ENCODE measurements at regions not wholly inside any gene's neighbourhood (a gene's known extent, or its start where the extent isn't known, plus 50 kb on each side); places are given as distances from the start of the nearest gene placed in this dataset.
A peak's percentile ranks its signal among the peaks of the same experiment; 100 is the strongest.
"Not testable (repeated sequence)": the region's sequence is repeated elsewhere in the genome, so short reads cannot be mapped to it uniquely, and the experiment has no call there.

DNA sequence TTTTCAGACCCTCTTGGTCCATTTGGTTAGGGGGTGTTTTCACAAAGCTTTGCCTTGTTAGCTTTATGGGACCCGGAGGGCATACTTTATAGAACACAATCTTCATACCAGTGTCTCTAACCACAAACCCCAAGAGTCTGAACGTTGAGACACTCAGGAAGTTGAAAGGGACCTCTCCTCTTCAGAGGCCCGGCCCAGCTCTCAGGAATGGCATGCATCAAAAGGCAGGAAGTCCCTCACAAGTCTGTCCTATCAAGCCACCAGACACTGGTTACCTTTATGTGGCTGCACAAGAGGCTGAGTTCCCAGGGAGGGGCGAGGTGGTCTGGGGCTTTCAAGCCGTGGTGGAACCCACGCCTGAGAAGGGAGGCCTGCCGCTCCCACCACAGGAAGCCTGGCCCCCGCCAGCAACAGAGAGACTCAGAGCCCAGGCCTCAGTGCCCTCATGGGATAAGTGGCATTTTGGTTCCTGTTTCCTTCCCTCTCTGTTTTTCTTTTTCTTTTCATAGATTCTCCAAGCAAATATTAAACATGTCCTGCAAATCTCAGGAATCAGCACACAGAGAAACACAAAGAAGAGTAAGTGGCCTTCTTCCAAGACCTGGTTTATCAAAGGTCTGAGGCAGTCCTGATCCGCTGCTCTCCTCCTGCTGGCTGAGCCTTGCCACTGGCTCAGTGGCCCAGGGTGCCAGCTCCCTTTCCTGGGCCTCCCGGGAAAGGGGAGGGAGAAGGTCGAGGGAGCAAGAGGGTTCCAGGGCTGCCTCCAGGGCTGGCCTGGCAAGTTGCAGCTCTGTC lies 50.6 kb upstream of the SMURF2 start:
- H3K27me3 ChIP-seq (ENCODE audit: control insufficient read depth, extremely low read depth, insufficient read depth, low read length); H3K4me3 ChIP-seq (ENCODE audit: control insufficient read depth in 2 of 3, extremely low read depth in 1 of 3, insufficient read depth in 2 of 3, low read depth in 1 of 3, low read length in 3 of 3); H3K9me3 ChIP-seq (ENCODE audit: control insufficient read depth, low read depth, low read length); DNase-seq (ENCODE audit: low read depth, low spot score); H3K9me1 ChIP-seq (ENCODE audit: control insufficient read depth, extremely low read depth, insufficient read depth, low read length); H4K20me1 ChIP-seq (ENCODE audit: control insufficient read depth, extremely low read depth, insufficient read depth, low read length); H3K4me2 ChIP-seq (ENCODE audit: control insufficient read depth, extremely low read depth, insufficient read depth, low read depth, low read length); H3K36me3 ChIP-seq (ENCODE audit: control insufficient read depth in 2 of 2, extremely low read depth in 1 of 2, insufficient read depth in 2 of 2, low read length in 2 of 2); H3K79me2 ChIP-seq (ENCODE audit: control insufficient read depth, insufficient read depth, low read length); dilution Hi-C loops (cut with MboI; ENCODE audit: extremely low pct_ligation_motif_present, low sequenced_read_pairs); H3K27ac ChIP-seq (ENCODE audit: control insufficient read depth, insufficient read depth, low read length); H3K9ac ChIP-seq (ENCODE audit: control insufficient read depth, extremely low read depth, insufficient read depth, low read length); H2AFZ ChIP-seq (ENCODE audit: control insufficient read depth, low read length): not testable (repeated sequence)
- peaks cover 31% of the 10 kb centered on the region for H3K4me1 ChIP-seq (ENCODE audit: control insufficient read depth, extremely low read depth, insufficient read depth, low read length)
- FAIRE-seq, result peak; percentile 82
- TF ChIP-seq, protein P1, sequence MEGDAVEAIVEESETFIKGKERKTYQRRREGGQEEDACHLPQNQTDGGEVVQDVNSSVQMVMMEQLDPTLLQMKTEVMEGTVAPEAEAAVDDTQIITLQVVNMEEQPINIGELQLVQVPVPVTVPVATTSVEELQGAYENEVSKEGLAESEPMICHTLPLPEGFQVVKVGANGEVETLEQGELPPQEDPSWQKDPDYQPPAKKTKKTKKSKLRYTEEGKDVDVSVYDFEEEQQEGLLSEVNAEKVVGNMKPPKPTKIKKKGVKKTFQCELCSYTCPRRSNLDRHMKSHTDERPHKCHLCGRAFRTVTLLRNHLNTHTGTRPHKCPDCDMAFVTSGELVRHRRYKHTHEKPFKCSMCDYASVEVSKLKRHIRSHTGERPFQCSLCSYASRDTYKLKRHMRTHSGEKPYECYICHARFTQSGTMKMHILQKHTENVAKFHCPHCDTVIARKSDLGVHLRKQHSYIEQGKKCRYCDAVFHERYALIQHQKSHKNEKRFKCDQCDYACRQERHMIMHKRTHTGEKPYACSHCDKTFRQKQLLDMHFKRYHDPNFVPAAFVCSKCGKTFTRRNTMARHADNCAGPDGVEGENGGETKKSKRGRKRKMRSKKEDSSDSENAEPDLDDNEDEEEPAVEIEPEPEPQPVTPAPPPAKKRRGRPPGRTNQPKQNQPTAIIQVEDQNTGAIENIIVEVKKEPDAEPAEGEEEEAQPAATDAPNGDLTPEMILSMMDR (optimal IDR thresholded peaks at IDR 0.05 in 1 of 3, IDR thresholded peaks at IDR 0.05 in 1 of 3, conservative IDR thresholded peaks at IDR 0.05 in 1 of 3; ENCODE audit: extremely low read depth in 1 of 3, insufficient read depth in 2 of 3, low read length in 3 of 3), result peak in 1 of 3 experiments; percentile 23

Small RNA genes in the stretch of these regions (small RNA-seq; reads per million reads assigned to genes)
- gene AC103810.3 (ENCODE audit: insufficient read length in 3 of 3, low read depth in 3 of 3, low replicate concordance in 1 of 3) (0 reads per million in 3 experiments), gene BPTFP1 (ENCODE audit: insufficient read length in 3 of 3, low read depth in 3 of 3, low replicate concordance in 1 of 3) (0 reads per million in 3 experiments), gene MINOS1P2 (ENCODE audit: insufficient read length in 3 of 3, low read depth in 3 of 3, low replicate concordance in 1 of 3) (0 reads per million in 3 experiments), gene MIR6080 (ENCODE audit: insufficient read length in 3 of 3, low read depth in 3 of 3, low replicate concordance in 1 of 3) (0 reads per million in 3 experiments)

Data from keratinocyte (primary cell).